A172 (cell line): ENCODE measurements at regions not wholly inside any gene's neighbourhood (a gene's known extent, or its start where the extent isn't known, plus 50 kb on each side); places are given as distances from the start of the nearest gene placed in this dataset.

Experiments used
- DNase-seq: peaks from one replicate; pipeline ENCODE4 v3.0.0-alpha.2; 2015; ENCODE audit warnings: low spot score

GRCh38 chr13:29955137-29955650, 104.8 kb upstream of the UBL3 start:
- DNase-seq, result no peak

DNA sequence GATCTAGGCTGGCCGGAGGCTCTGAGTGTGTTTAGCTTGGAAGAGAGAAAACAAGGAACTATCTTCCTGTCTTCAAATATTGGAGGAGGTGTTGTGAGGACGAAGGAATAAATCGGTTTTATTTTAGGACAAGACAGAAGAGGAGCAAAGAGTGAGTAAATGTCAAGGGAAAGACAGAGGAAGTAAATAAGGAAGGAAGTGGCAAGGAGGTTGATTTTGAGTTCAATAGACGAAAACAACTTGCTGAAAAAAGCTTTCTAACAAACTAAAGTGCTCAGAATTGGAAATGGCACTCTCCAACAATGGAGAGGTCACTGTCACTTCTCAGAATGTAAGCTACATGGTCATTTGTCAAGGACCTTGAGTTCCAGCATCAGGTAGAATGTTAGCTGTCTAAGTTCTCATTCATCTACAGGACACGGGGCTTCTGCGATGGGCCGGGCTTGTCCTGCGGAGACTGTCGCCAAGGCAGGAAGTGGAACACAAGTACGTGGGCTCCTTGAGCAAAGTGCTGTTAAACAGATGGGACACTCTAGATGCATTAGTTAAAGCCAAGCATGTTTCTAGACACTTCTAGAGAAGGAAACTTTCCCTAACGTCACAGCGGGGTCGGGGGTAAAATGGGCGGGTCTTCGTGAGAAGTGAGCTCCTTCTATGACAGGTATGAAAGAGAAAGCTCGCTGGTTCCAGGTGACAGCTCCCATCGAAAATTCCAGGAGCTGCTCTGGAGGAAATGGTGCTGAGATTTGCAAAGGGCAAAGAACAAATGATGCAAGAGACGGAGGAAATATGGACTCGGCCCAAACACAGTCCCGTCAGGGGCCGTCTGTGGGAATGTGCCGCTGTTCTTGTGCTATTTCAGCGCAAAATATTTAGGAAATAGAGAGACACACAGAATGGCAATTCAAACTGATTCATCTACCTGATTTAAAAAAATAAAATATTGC, 103.9 kb upstream of the UBL3 start:
- DNase-seq, result no peak

GRCh38 chr13:29953542-29953941, 103.1 kb upstream of the UBL3 start:
- DNase-seq, result no peak

DNA sequence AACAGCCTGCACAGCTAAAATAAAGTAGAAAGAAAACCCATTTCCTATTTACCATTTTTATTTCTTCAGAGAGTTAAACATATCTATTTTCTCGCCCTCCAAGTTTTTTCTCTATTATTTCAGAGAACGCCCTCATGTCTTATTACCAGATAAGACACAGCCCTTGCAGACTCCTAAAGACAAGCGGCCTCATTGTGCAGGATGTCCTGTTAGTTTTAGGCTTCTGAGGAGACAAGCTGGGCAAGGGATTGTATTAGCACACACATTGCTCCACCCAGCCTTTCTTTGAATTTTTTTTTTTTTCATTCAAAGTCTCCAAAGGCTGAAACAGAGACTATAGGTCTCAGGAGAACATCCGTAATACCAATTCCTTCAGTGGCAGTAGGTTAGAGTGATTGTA, 101.8 kb upstream of the UBL3 start:
- DNase-seq, result no peak

GRCh38 chr13:29948791-29949190, 98.4 kb upstream of the UBL3 start:
- no peak for DNase-seq

DNA sequence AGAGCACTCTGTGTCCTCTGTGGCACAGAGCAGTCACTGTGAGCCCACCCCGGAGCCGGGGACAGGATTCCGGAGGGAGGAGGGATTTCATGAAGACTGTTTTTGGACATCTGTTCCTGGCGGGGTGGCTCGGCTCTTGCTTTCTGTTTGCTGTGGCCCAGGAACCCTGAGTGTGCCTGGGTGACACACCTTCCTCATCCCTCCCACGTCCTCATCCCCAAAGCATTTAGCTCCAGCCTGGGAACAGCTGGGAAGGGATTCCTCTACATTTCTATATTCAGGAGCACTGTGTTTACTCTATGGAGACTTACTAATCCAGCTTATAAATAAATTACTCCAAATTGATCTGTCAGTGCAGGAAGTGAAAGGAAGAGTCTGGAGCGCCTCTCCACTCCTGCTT, 97.8 kb upstream of the UBL3 start:
- peak; percentile 5 for DNase-seq

DNA sequence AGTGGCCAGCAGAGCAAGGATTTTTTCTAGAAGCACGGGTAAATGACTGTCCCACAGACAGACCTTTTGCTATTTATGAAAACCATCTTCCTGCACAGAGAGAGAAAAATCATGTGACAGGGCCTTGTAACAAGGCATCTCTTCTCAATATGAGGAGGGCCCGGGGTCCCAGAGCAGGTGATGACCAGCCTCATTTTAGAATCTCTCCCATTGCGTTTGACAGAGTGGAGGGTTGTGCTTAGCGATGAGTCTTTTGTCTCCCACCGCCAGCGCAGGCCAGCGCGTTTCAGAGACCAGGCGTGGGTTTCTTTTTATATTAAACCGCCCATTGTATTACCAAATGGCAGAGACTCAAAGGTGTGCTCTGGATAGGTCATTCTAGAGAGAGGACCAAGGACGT, 97.4 kb upstream of the UBL3 start:
- no peak for DNase-seq

GRCh38 chr13:29946093-29946492, 95.7 kb upstream of the UBL3 start:
- DNase-seq, result no peak

DNA sequence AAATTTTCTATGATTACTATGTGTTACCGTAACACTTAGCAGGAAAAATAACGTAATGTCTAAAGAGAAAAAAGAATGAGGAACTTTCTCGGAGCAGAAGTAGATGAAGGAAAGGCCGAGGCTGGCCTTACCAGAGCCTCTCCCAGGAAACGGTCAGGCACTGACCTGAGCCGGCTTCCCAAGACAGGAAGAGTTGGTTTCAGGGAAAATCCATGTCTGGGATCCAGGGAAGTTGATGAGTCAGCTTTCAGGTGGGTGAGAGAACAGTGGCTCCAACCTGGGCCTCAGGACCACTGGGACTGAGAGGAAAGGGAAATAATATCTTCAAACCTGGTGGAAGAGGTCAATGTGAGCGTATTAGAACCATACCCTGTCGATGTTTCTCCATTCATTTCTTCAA, 93.3 kb upstream of the UBL3 start:
- DNase-seq, result no peak

GRCh38 chr13:29943273-29943672, 92.9 kb upstream of the UBL3 start:
- no peak for DNase-seq

- no peak for DNase-seq
Observed at GRCh38 chr13:29940715-29941114, 90.3 kb upstream of the UBL3 start.

DNA sequence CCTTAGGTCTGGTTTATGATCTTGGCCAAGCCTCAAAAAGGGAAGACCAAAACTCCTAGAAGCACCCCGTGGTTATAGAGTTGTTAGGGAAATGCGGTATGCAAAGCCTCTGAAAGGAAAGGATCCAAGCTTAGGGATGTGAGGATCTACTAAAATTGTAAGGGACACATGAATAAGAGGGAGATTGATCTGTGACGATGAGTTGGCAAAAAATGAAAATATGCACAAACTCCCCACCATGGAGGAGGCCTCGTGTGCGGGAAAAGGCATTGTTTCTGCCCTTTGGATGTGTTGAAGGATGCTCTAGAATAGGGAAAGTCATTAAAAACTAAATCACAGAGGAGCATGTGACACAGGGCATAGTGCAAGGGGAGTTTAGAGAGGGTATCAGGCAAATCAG, 88.7 kb upstream of the UBL3 start:
- no peak for DNase-seq

DNA sequence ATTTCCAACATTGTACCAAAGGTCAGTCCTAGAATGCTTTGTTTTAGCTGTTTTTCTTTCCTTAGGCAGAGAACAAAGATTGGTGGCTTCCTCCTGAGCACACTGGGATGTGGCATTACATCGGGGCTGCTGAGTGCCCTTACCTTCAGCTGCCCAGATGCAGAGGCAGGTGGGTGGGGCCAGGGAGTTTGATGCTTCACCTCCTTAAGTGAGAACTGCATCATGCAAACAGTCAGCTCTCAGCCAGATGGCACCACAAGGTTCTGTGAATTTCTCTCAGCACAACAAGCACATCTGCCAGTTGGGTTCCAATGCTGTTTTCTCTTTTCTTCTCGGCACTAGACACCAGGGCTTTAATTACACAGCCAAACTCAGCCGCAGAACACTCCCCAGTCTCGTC, 87.4 kb upstream of the UBL3 start:
- no peak for DNase-seq

GRCh38 chr13:29937379-29937778, 87.0 kb upstream of the UBL3 start:
- no peak for DNase-seq

DNA sequence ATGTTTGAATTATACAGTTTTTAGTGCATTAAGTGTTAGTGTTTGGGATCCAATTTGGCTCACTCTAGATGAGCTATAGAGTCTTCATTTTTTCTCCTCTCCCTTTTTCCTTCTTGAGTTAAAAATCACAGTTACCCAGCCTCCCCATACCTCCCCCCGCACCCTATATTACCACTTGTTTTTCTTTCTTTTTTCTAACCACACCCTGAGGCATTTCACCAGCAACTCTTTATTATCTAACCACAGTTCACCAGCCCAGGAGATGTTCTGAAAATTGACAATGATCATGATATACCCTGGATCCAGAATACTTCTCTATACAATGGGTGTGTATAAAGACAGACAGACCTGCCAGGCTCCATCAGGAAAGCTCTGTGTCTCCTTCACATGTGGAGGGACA, 86.5 kb upstream of the UBL3 start:
- no peak for DNase-seq

GRCh38 chr13:29936051-29936813, 85.8 kb upstream of the UBL3 start:
- no peak for DNase-seq

- no peak for DNase-seq
Observed at GRCh38 chr13:29935309-29935981, 85.0 kb upstream of the UBL3 start.

- DNase-seq, result no peak
Observed at GRCh38 chr13:29934531-29935308, 84.3 kb upstream of the UBL3 start.

GRCh38 chr13:29933401-29933800, 83.0 kb upstream of the UBL3 start:
- no peak for DNase-seq

DNA sequence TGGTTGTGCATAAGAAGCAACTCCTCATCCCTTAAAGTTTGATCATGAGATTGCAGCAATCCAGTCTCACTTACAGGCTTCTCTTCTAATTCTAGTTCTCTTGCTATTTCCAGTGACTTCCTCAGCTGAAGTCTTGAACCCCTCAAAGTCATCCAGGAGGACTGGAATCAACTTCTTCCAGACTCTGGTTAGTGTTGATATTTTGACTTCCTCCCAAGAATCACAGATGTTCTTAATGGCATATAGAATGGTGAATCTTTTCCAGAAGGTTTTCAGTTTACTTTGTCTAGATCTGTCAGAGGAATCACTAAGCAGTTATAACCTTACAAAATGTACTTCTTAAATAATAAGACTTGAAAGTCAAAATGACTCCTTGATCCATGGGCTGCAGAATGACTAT, 81.3 kb upstream of the UBL3 start:
- no peak for DNase-seq

- DNase-seq, result no peak
Observed at GRCh38 chr13:29929062-29929847, 78.8 kb upstream of the UBL3 start.
